Vagina (tissue), 2 donors: ENCODE measurements at regions not wholly inside any gene's neighbourhood (a gene's known extent, or its start where the extent isn't known, plus 50 kb on each side); places are given as distances from the start of the nearest gene placed in this dataset.

Source experiments
- DNase-seq, 2 donors: peaks; one replicate each; pipeline ENCODE4 v3.0.0-alpha.2; 2017; ENCODE audit errors: extremely low spot score in 2 of 2
- H3K27ac ChIP-seq: fragments of 200-600 bp; sonication (generic); one replicate; pipeline ENCODE4 v1.5.1; 2019
- H3K27me3 ChIP-seq: fragments of 200-600 bp; sonication (generic); one replicate; pipeline ENCODE4 v1.5.1; 2019
- H3K36me3 ChIP-seq, 2 donors: fragments of 200-600 bp; sonication (generic); one replicate each; pipeline ENCODE4 v1.5.1; 2017 to 2019
- H3K4me1 ChIP-seq: fragments of 200-600 bp; sonication (generic); one replicate; pipeline ENCODE4 v1.5.1; 2019
- H3K4me3 ChIP-seq, 2 donors: fragments of 200-600 bp; sonication (generic); 1 replicate in 1 of 2; 2 replicates in 1 of 2; pipeline ENCODE4 v1.5.1; 2016 to 2019
- H3K9me3 ChIP-seq: fragments of 200-600 bp; sonication (generic); one replicate; pipeline ENCODE4 v1.5.1; 2019
- CTCF ChIP-seq, 3 experiments: fragments of 450-650 bp in 2 of 3; fragments of 200-600 bp in 1 of 3; sonication (generic) in 1 of 3; IDR thresholded peaks; one replicate each; pipeline ENCODE4 v1.5.1; 2017 to 2019; ENCODE audit warnings: antibody characterized with exemption in 3 of 3, mild to moderate bottlenecking in 2 of 3, moderate library complexity in 2 of 3
- POLR2A ChIP-seq, 2 donors: fragments of 450-650 bp; IDR thresholded peaks; one replicate each; pipeline ENCODE4 v1.6.1; 2017; ENCODE audit warnings: antibody characterized with exemption in 2 of 2, mild to moderate bottlenecking in 2 of 2, moderate library complexity in 2 of 2
- POLR2AphosphoS5 ChIP-seq, 2 donors: sonication (generic); formaldehyde crosslinking; IDR thresholded peaks; one replicate each; pipeline ENCODE4 v1.9.0; 2017; ENCODE audit warnings: antibody characterized with exemption in 2 of 2, mild to moderate bottlenecking in 2 of 2, low read depth in 1 of 2; ENCODE audit not compliant: insufficient read depth in 1 of 2
- intact Hi-C: fragments of 100-400 bp; cut with DNase I; formaldehyde crosslinking; loops from one replicate; pipeline ENCODE4 v1.15.1; 2023

GRCh38 chr6:99802396-99803031 is 191.5 kb downstream of the MCHR2 start:
- intact Hi-C loops, result no loop called here
- Histone ChIP-seq H3K9me3 (no peaks in the 10 kb centered on the region), H3K4me3 (no peak overlapping the region), H3K4me1 (no peaks in the 10 kb centered on the region), H3K27me3 (no peaks in the 10 kb centered on the region), H3K27ac (no peak overlapping the region), H3K36me3 (no peaks in the 10 kb centered on the region)
- TF ChIP-seq CTCF (IDR thresholded peaks at IDR 0.05) (no peak), POLR2AphosphoS5 (IDR thresholded peaks at IDR 0.05; ENCODE audit: insufficient read depth in 1 of 2, low read depth in 1 of 2) (no peak)
- DNase-seq, result no peak

GRCh38 chr6:99808992-99809391 is 185.0 kb downstream of the MCHR2 start:
- TF ChIP-seq POLR2AphosphoS5 (IDR thresholded peaks at IDR 0.05; ENCODE audit: insufficient read depth in 1 of 2, low read depth in 1 of 2) (no peak), POLR2A (IDR thresholded peaks at IDR 0.05) (no peak), CTCF (IDR thresholded peaks at IDR 0.05) (no peak)
- Histone ChIP-seq H3K27me3 (no peaks in the 10 kb centered on the region), H3K27ac (no peak overlapping the region), H3K36me3 (no peaks in the 10 kb centered on the region), H3K4me1 (no peaks in the 10 kb centered on the region), H3K4me3 (no peak overlapping the region), H3K9me3 (no peaks in the 10 kb centered on the region)
- intact Hi-C loops, result no loop called here
- no peak for DNase-seq

- Histone ChIP-seq H3K27ac (no peak overlapping the region), H3K9me3 (no peaks in the 10 kb centered on the region), H3K4me3 (no peak overlapping the region), H3K4me1 (no peaks in the 10 kb centered on the region), H3K27me3 (no peaks in the 10 kb centered on the region), H3K36me3 (no peaks in the 10 kb centered on the region)
- intact Hi-C loops, result no loop called here
- TF ChIP-seq POLR2AphosphoS5 (IDR thresholded peaks at IDR 0.05; ENCODE audit: insufficient read depth in 1 of 2, low read depth in 1 of 2) (no peak), POLR2A (IDR thresholded peaks at IDR 0.05) (no peak), CTCF (IDR thresholded peaks at IDR 0.05) (no peak)
- no peak for DNase-seq
Measured at GRCh38 chr6:99810295-99810694, 183.7 kb downstream of the MCHR2 start.

GRCh38 chr6:99810942-99811620 is 182.9 kb downstream of the MCHR2 start:
- Histone ChIP-seq H3K4me1 (no peaks in the 10 kb centered on the region), H3K27ac (no peak overlapping the region), H3K27me3 (no peaks in the 10 kb centered on the region), H3K36me3 (no peaks in the 10 kb centered on the region), H3K9me3 (no peaks in the 10 kb centered on the region), H3K4me3 (no peak overlapping the region)
- intact Hi-C loops, result no loop called here
- TF ChIP-seq CTCF (IDR thresholded peaks at IDR 0.05) (no peak), POLR2AphosphoS5 (IDR thresholded peaks at IDR 0.05; ENCODE audit: insufficient read depth in 1 of 2, low read depth in 1 of 2) (no peak), POLR2A (IDR thresholded peaks at IDR 0.05) (no peak)
- DNase-seq, result no peak

- Histone ChIP-seq H3K4me1 (no peaks in the 10 kb centered on the region), H3K27ac (no peak overlapping the region), H3K4me3 (no peak overlapping the region), H3K9me3 (no peaks in the 10 kb centered on the region), H3K27me3 (no peaks in the 10 kb centered on the region), H3K36me3 (no peaks in the 10 kb centered on the region)
- DNase-seq, result no peak
- TF ChIP-seq CTCF (IDR thresholded peaks at IDR 0.05) (no peak), POLR2AphosphoS5 (IDR thresholded peaks at IDR 0.05; ENCODE audit: insufficient read depth in 1 of 2, low read depth in 1 of 2) (no peak), POLR2A (IDR thresholded peaks at IDR 0.05) (no peak)
- intact Hi-C loops, result no loop called here
Measured at GRCh38 chr6:99811636-99812035, 182.4 kb downstream of the MCHR2 start.
